Panc1 (cell line): ENCODE measurements at regions not wholly inside any gene's neighbourhood (a gene's known extent, or its start where the extent isn't known, plus 50 kb on each side); places are given as distances from the start of the nearest gene placed in this dataset.

Experiments used
- ATAC-seq: fragments of 200-7000 bp; cut with Tn5 transposase; 2 replicates; pipeline ENCODE4 v1.9.1; 2020; ENCODE audit warnings: mild to moderate bottlenecking, moderate library complexity
- BruUV-seq: library from RNA; stranded (reverse); fragments of 400-500 nt; replicated peaks from 2 replicates; lab custom pipeline; 2021; lab: Mats Ljungman, UMichigan
- CTCF ChIA-PET: fragments of 300-600 bp; sonication (Branson Sonifier 250); formaldehyde crosslinking; loops from one replicate; lab custom pipeline; 2022; ENCODE audit warnings: antibody characterized with exemption; lab: Charles Lee
- POLR2A ChIA-PET: fragments of 300-600 bp; sonication (Branson Sonifier 250); formaldehyde crosslinking; loops from one replicate; lab custom pipeline; 2022; ENCODE audit warnings: antibody characterized with exemption; lab: Charles Lee
- DNase-seq: peaks from one replicate; pipeline ENCODE4 v3.0.0-alpha.2; 2010; ENCODE audit warnings: low read depth, low spot score
- H3K27ac ChIP-seq: 2 replicates; pipeline ENCODE4 v1.5.1; 2011; ENCODE audit warnings: mild to moderate bottlenecking, low read length, inconsistent platforms
- H3K27me3 ChIP-seq: fragments of 200-500 bp; sonication (Bioruptor generic); 2 replicates; pipeline ENCODE4 v1.6.0; 2014; ENCODE audit warnings: low read length, inconsistent platforms; ENCODE audit not compliant: control insufficient read depth, insufficient read depth
- H3K36me3 ChIP-seq: fragments of 200-500 bp; sonication (Bioruptor generic); 2 replicates; pipeline ENCODE4 v1.5.1; 2014; ENCODE audit warnings: inconsistent platforms, mild to moderate bottlenecking, low read length, moderate library complexity; ENCODE audit not compliant: control insufficient read depth, insufficient read depth
- H3K4me1 ChIP-seq: 2 replicates; pipeline ENCODE4 v1.5.1; 2011; ENCODE audit warnings: inconsistent platforms, mild to moderate bottlenecking, low read length, moderate library complexity; ENCODE audit not compliant: control insufficient read depth, insufficient read depth
- H3K4me3 ChIP-seq, 2 experiments: 2 replicates each; pipeline ENCODE4 v1.5.1; 2011 to 2012; ENCODE audit warnings: low read depth in 2 of 2, low read length in 2 of 2, mild to moderate bottlenecking in 2 of 2, inconsistent platforms in 1 of 2, moderate library complexity in 1 of 2
- H3K9me3 ChIP-seq: fragments of 200-500 bp; sonication (Bioruptor generic); 2 replicates; pipeline ENCODE4 v1.5.1; 2014; ENCODE audit warnings: low read depth, mild to moderate bottlenecking, inconsistent platforms, low read length, moderate library complexity; ENCODE audit not compliant: control insufficient read depth, insufficient read depth
- POLR2AphosphoS5 ChIP-seq: IDR thresholded peaks from 2 replicates; pipeline ENCODE4 v1.6.1; 2012; ENCODE audit warnings: mild to moderate bottlenecking, low read depth, low read length, moderate library complexity
- SIN3A ChIP-seq: IDR thresholded peaks from 2 replicates; pipeline ENCODE4 v1.6.1; 2012; ENCODE audit warnings: low read depth, mild to moderate bottlenecking, low read length, moderate library complexity, borderline replicate concordance; ENCODE audit not compliant: insufficient read depth
- TCF7L2 ChIP-seq: IDR thresholded peaks from 2 replicates; pipeline ENCODE4 v1.6.1; 2011; ENCODE audit warnings: mild to moderate bottlenecking, low read depth, low read length, inconsistent platforms
- in situ Hi-C: cut with HindIII; loops from 2 replicates; pipeline ENCODE4 v1.10.0; 2016; ENCODE audit warnings: low sequenced_read_pairs, low pct_unique_long_range_greater_than_20kb
- intact Hi-C: fragments of 100-400 bp; cut with micrococcal nuclease; formaldehyde crosslinking; loops from one replicate; pipeline ENCODE4 v1.10.0; 2022; ENCODE audit not compliant: unreplicated experiment
- TF ChIP-seq, protein P1 (sequence below), 2 experiments: IDR thresholded peaks; 2 replicates each; pipeline ENCODE4 v1.6.1; 2011 to 2012; ENCODE audit warnings: low read depth in 2 of 2, control low read depth in 1 of 2, low read length in 1 of 2, mild to moderate bottlenecking in 1 of 2, moderate library complexity in 1 of 2; ENCODE audit not compliant: insufficient read depth in 1 of 2
- TF ChIP-seq, protein P2 (sequence below): fragments of 450-650 bp; IDR thresholded peaks from 2 replicates; pipeline ENCODE4 v1.5.1; 2017; ENCODE audit warnings: mild to moderate bottlenecking

DNA sequence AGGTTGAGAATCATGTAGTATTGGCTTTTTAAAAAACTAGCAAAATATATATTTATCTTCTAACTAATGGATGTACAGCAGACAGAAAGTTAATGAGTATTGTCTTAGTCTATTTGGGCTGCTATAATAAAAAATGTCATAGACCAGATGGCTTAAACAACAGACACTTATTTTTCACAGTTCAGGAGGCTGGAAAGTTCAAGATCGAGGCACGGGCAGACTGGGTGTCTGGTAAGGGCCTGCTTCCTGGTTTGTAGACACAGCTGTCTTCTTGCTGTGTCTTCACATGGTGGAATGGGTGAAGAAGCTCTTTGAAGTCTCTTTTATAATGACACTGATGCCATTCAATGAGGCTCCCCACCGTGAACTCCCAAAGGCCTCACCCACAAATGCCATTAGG lies 70.1 kb upstream of the KRR1 start:
- Histone ChIP-seq H3K4me3 (no peak overlapping the region), H3K4me1 (peaks cover 6% of the 10 kb centered on the region; the same call in 1 of the 2 replicates), H3K9me3 (0 out of 2 replicates have a peak, but pooled peaks cover 2% of the 10 kb centered on the region), H3K27ac (peak overlapping the region; percentile 46), H3K36me3 (no peaks in the 10 kb centered on the region), H3K27me3 (no peaks in the 10 kb centered on the region)
- ChIA-PET POLR2A (interaction anchor here (0.6 kb wide), 1 partner anchor 30 kb away, joined by 3 read pairs; no protein-coding TSS in a partner anchor), CTCF (no interaction called here)
- DNase-seq (no peak), ATAC-seq (no peak)
- BruUV-seq: no TSS peak
- TF ChIP-seq, protein P1, sequence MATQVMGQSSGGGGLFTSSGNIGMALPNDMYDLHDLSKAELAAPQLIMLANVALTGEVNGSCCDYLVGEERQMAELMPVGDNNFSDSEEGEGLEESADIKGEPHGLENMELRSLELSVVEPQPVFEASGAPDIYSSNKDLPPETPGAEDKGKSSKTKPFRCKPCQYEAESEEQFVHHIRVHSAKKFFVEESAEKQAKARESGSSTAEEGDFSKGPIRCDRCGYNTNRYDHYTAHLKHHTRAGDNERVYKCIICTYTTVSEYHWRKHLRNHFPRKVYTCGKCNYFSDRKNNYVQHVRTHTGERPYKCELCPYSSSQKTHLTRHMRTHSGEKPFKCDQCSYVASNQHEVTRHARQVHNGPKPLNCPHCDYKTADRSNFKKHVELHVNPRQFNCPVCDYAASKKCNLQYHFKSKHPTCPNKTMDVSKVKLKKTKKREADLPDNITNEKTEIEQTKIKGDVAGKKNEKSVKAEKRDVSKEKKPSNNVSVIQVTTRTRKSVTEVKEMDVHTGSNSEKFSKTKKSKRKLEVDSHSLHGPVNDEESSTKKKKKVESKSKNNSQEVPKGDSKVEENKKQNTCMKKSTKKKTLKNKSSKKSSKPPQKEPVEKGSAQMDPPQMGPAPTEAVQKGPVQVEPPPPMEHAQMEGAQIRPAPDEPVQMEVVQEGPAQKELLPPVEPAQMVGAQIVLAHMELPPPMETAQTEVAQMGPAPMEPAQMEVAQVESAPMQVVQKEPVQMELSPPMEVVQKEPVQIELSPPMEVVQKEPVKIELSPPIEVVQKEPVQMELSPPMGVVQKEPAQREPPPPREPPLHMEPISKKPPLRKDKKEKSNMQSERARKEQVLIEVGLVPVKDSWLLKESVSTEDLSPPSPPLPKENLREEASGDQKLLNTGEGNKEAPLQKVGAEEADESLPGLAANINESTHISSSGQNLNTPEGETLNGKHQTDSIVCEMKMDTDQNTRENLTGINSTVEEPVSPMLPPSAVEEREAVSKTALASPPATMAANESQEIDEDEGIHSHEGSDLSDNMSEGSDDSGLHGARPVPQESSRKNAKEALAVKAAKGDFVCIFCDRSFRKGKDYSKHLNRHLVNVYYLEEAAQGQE (IDR thresholded peaks at IDR 0.05; ENCODE audit: insufficient read depth in 1 of 2, low read depth in 2 of 2, low read length in 1 of 2): no peak
- TF ChIP-seq SIN3A (no peak), POLR2AphosphoS5 (no peak), TCF7L2 (no peak)
- TF ChIP-seq, protein P2, sequence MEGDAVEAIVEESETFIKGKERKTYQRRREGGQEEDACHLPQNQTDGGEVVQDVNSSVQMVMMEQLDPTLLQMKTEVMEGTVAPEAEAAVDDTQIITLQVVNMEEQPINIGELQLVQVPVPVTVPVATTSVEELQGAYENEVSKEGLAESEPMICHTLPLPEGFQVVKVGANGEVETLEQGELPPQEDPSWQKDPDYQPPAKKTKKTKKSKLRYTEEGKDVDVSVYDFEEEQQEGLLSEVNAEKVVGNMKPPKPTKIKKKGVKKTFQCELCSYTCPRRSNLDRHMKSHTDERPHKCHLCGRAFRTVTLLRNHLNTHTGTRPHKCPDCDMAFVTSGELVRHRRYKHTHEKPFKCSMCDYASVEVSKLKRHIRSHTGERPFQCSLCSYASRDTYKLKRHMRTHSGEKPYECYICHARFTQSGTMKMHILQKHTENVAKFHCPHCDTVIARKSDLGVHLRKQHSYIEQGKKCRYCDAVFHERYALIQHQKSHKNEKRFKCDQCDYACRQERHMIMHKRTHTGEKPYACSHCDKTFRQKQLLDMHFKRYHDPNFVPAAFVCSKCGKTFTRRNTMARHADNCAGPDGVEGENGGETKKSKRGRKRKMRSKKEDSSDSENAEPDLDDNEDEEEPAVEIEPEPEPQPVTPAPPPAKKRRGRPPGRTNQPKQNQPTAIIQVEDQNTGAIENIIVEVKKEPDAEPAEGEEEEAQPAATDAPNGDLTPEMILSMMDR: no peak
- intact Hi-C loops: no loop called here
- in situ Hi-C loops: no loop called here

DNA sequence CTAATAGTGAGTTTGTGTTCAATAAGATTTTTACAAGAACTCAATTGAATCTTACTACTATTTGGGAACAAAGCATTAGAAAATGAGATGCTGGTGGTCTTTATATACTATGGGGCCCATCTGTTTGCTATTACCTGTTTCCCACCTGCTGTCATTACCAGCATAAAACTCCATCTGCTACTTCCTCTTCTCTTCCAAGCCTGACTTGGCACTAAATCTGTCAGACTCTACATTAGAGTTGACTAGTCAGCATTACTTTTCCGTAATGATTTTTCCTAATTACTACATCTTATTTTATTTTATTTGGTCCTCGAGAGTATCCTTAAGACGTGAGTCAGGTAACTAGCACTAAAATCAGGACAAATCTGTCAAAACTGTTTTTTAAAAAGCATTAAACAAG lies 68.1 kb upstream of the KRR1 start:
- Histone ChIP-seq H3K9me3 (no peaks in the 10 kb centered on the region; the same call in 1 of the 2 replicates), H3K27ac (peak overlapping the region; percentile 81), H3K4me1 (peaks cover 6% of the 10 kb centered on the region; the same call in 1 of the 2 replicates), H3K27me3 (no peaks in the 10 kb centered on the region), H3K36me3 (no peaks in the 10 kb centered on the region), H3K4me3 (no peak overlapping the region)
- ATAC-seq (no peak), DNase-seq (no peak)
- in situ Hi-C loops (no loop called here), intact Hi-C loops (no loop called here)
- ChIA-PET POLR2A (no interaction called here), CTCF (no interaction called here)
- BruUV-seq: no TSS peak
- TF ChIP-seq SIN3A (no peak), POLR2AphosphoS5 (no peak), TCF7L2 (no peak)
- TF ChIP-seq, protein P1 (IDR thresholded peaks at IDR 0.05; ENCODE audit: insufficient read depth in 1 of 2, low read depth in 2 of 2, low read length in 1 of 2): no peak
- TF ChIP-seq, protein P2: no peak
